A549 (cell line): ENCODE measurements at regions not wholly inside any gene's neighbourhood (a gene's known extent, or its start where the extent isn't known, plus 50 kb on each side); places are given as distances from the start of the nearest gene placed in this dataset.
A peak's percentile ranks its signal among the peaks of the same experiment; 100 is the strongest.

Source experiments
- ATAC-seq, 2 experiments: fragments of 200-7000 bp in 1 of 2; fragments of >200 bp in 1 of 2; cut with Nextera tagmentation in 1 of 2; cut with Tn5 transposase in 1 of 2; 3 replicates each; pipeline versions ENCODE4 v1.8.0 to v1.9.1; 2018 to 2020; ENCODE audit warnings: mild to moderate bottlenecking in 1 of 2, moderate library complexity in 1 of 2
- CTCF ChIA-PET: fragments of 300-600 bp; sonication (Branson Sonifier 250); formaldehyde crosslinking; extraction: SDS; loops from one replicate; lab custom pipeline; 2021; ENCODE audit warnings: antibody characterized with exemption, inconsistent platforms; lab: Yijun Ruan, JAX
- POLR2A ChIA-PET: fragments of 350-600 bp; formaldehyde crosslinking; extraction: SDS; loops from one replicate; lab custom pipeline; 2021; ENCODE audit warnings: antibody characterized with exemption, inconsistent platforms; lab: Yijun Ruan, JAX
- DNase-seq, 2 experiments: peaks; one replicate each; pipeline versions ENCODE4 v3.0.0 to v3.0.0-alpha.2; 2011 to 2016; ENCODE audit warnings: low read depth in 1 of 2, low spot score in 1 of 2
- FAIRE-seq: peaks from 2 replicates; lab custom pipeline; 2011; peaks lifted over from hg19 to GRCh38; lab: Jason Lieb, UNC
- H3K27ac ChIP-seq, 2 experiments: fragments of >200 bp; sonication (Bioruptor Twin); formaldehyde crosslinking; 3 replicates each; pipeline ENCODE4 v1.5.1; 2016 to 2017
- H3K4me1 ChIP-seq: fragments of >200 bp; sonication (Bioruptor Twin); formaldehyde crosslinking; 3 replicates; pipeline ENCODE4 v1.6.1; 2016
- H3K4me2 ChIP-seq: fragments of >200 bp; sonication (Bioruptor Twin); formaldehyde crosslinking; 3 replicates; pipeline ENCODE4 v1.6.1; 2016
- H3K4me3 ChIP-seq: fragments of >200 bp; sonication (Bioruptor Twin); formaldehyde crosslinking; 3 replicates; pipeline ENCODE4 v1.5.1; 2016
- H3K9me3 ChIP-seq: fragments of >200 bp; sonication (Bioruptor Twin); formaldehyde crosslinking; 3 replicates; pipeline ENCODE4 v1.6.1; 2016
- CBX2 ChIP-seq: fragments of 200-600 bp; sonication (generic); IDR thresholded peaks from 2 replicates; pipeline ENCODE4 v1.6.1; 2016; ENCODE audit warnings: low read depth, mild to moderate bottlenecking, borderline replicate concordance
- CEBPB ChIP-seq, 2 experiments: fragments of >200 bp in 1 of 2; sonication (Bioruptor Twin) in 1 of 2; formaldehyde crosslinking in 1 of 2; IDR thresholded peaks; 2 replicates each; pipeline ENCODE4 v1.6.1; 2012 to 2016
- ELK1 ChIP-seq: fragments of 150-350 bp; IDR thresholded peaks from 2 replicates; pipeline ENCODE4 v1.6.1; 2014; ENCODE audit warnings: low read depth, mild to moderate bottlenecking, low read length
- FOSL2 ChIP-seq, 2 experiments: fragments of 450-650 bp in 1 of 2; fragments of >200 bp in 1 of 2; sonication (Bioruptor Twin) in 1 of 2; formaldehyde crosslinking; IDR thresholded peaks; 2 replicates each; pipeline versions ENCODE4 v1.5.0 to v1.6.1; 2016 to 2020; ENCODE audit warnings: mild to moderate bottlenecking in 1 of 2, moderate library complexity in 1 of 2
- FOXS1 ChIP-seq: fragments of 250-450 bp; sonication (Bioruptor Pico); IDR thresholded peaks from 2 replicates; pipeline ENCODE4 v1.5.0; 2020; ENCODE audit warnings: mild to moderate bottlenecking, moderate library complexity
- GATA3 ChIP-seq: IDR thresholded peaks from 2 replicates; pipeline ENCODE4 v1.6.1; 2012; ENCODE audit warnings: borderline replicate concordance
- HES2 ChIP-seq: fragments of >200 bp; sonication (Bioruptor Twin); formaldehyde crosslinking; IDR thresholded peaks from 2 replicates; pipeline ENCODE4 v1.6.1; 2016
- HOXB13 ChIP-seq: fragments of 250-450 bp; sonication (Bioruptor Pico); IDR thresholded peaks from 2 replicates; pipeline ENCODE4 v1.5.0; 2020; ENCODE audit warnings: low read depth, mild to moderate bottlenecking, moderate library complexity
- JUN ChIP-seq, 2 experiments: fragments of >200 bp; sonication (Bioruptor Twin); formaldehyde crosslinking; IDR thresholded peaks; 2 replicates in 1 of 2; 3 replicates in 1 of 2; pipeline ENCODE4 v1.6.1; 2016 to 2017
- JUNB ChIP-seq: fragments of >200 bp; sonication (Bioruptor Twin); formaldehyde crosslinking; IDR thresholded peaks from 2 replicates; pipeline ENCODE4 v1.6.1; 2016
- NPAS2 ChIP-seq: fragments of 250-450 bp; sonication (Bioruptor Pico); IDR thresholded peaks from 2 replicates; pipeline ENCODE4 v1.8.0; 2022; ENCODE audit warnings: mild to moderate bottlenecking, moderate library complexity, borderline replicate concordance
- POLR2AphosphoS2 ChIP-seq: conservative IDR thresholded peaks from 2 replicates; pipeline ENCODE4 v1.6.1; 2012; ENCODE audit warnings: low read length, improper control_type of control experiment, inconsistent platforms
- RARB ChIP-seq: fragments of 250-450 bp; sonication (Bioruptor Pico); IDR thresholded peaks from 2 replicates; pipeline ENCODE4 v1.8.0; 2021; ENCODE audit warnings: mild to moderate bottlenecking, moderate library complexity
- SMC3 ChIP-seq: fragments of >200 bp; sonication (Bioruptor Twin); formaldehyde crosslinking; IDR thresholded peaks from 3 replicates; pipeline ENCODE4 v1.6.1; 2018; ENCODE audit warnings: inconsistent platforms
- WGBS: methylation state at CpG from one replicate; pipeline ENCODE4 v1.1.6; 2017; ENCODE audit errors: missing lambda C conversion rate; 5-methylcytosine and 5-hydroxymethylcytosine counted together
- TF ChIP-seq, protein P1 (sequence below): fragments of >200 bp; sonication (Bioruptor Twin); formaldehyde crosslinking; IDR thresholded peaks from 3 replicates; pipeline ENCODE4 v1.5.1; 2016
- TF ChIP-seq, protein P2 (sequence below): fragments of >200 bp; sonication (Bioruptor Twin); formaldehyde crosslinking; IDR thresholded peaks from 3 replicates; pipeline ENCODE4 v1.6.1; 2016

DNA sequence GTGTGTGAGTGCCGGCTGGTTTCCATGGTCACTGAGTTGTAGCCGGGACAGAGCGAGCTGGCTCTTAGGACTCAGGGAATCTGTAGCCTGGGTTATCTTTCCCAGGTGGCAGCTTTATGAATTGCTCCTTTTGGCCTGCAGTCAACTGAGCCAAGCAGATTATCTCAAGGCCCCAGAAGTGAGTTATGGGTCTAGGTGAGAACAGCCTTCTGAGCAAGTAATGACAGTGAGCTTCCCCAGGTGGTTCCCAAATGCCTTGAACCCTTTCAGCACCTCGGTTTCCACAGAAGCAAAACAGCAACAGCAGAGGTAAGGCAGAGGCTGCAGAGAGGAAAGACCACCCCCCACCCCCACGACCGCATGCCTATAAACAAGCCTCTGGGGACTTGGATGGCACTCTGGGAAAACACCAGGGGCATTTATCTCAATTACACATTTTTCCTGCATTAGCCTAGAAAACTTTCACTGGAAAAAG, 56.7 kb upstream of the DGKG start:
- TF ChIP-seq HOXB13 (no peak), RARB (CRISPR knock-in tag) (no peak), FOXS1 (CRISPR knock-in tag) (no peak), HES2 (no peak)
- TF ChIP-seq, protein P1, sequence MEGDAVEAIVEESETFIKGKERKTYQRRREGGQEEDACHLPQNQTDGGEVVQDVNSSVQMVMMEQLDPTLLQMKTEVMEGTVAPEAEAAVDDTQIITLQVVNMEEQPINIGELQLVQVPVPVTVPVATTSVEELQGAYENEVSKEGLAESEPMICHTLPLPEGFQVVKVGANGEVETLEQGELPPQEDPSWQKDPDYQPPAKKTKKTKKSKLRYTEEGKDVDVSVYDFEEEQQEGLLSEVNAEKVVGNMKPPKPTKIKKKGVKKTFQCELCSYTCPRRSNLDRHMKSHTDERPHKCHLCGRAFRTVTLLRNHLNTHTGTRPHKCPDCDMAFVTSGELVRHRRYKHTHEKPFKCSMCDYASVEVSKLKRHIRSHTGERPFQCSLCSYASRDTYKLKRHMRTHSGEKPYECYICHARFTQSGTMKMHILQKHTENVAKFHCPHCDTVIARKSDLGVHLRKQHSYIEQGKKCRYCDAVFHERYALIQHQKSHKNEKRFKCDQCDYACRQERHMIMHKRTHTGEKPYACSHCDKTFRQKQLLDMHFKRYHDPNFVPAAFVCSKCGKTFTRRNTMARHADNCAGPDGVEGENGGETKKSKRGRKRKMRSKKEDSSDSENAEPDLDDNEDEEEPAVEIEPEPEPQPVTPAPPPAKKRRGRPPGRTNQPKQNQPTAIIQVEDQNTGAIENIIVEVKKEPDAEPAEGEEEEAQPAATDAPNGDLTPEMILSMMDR = no peak
- no peak for FAIRE-seq
- Histone ChIP-seq H3K9me3 (no peaks in the 10 kb centered on the region), H3K4me3 (no peak overlapping the region), H3K27ac (peak overlapping the region; percentile 59 to 64; a peak in 4 of 6 replicates), H3K4me2 (peak overlapping the region; percentile 57), H3K4me1 (peaks cover 40% of the 10 kb centered on the region)
- CTCF ChIA-PET = interaction anchor here (0.8 to 1.5 kb wide), 3 partner anchors 10 to 47 kb away, joined by 3 to 4 read pairs (median 3); no protein-coding TSS in a partner anchor
- WGBS = 60% methylated on average over 2 of the region's 6 CpGs
- peak; percentile 39 to 45; a peak in 4 of 6 replicates for ATAC-seq
- DNase-seq = no peak
- POLR2A ChIA-PET = no interaction called here

DNA sequence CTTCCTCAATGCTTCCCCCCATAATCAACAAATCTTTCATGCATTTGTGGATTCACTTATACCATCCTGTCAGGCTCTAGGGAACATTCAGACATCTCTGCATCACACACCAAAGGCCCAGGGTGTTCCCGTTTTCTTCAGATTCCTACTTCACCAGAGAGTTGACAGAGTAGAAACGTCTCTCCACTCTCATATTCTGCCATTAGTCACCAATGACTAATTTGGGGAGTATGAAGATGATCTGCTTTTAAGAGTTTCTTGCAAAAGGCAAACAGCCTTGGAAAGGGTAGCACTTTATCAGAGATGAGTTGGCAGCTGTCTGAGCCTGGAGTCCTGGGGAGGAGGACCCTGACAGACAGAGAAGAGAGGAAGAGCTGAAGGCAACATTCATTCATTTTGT, 55.8 kb upstream of the DGKG start:
- H3K27ac ChIP-seq = peak overlapping the region; percentile 40 to 51; a peak in 1 of 6 replicates
- H3K4me1 ChIP-seq = peaks cover 41% of the 10 kb centered on the region
- FAIRE-seq (peak; percentile 46), ATAC-seq (peak; percentile 76 to 86), DNase-seq (peak; percentile 17 to 57)
- 0% methylated on average over 2 of the region's 2 CpGs for WGBS
- H3K9me3 ChIP-seq = no peaks in the 10 kb centered on the region
- CTCF ChIA-PET = interaction anchor here (1.0 to 1.5 kb wide), 3 partner anchors 9 to 124 kb away, joined by 3 to 4 read pairs (median 3); no protein-coding TSS in a partner anchor
- H3K4me3 ChIP-seq = no peak overlapping the region
- POLR2A ChIA-PET = no interaction called here
- peak; percentile 27; the same call in 1 of the 2 replicates for TF ChIP-seq GATA3
- TF ChIP-seq JUNB = peak; percentile 80
- no peak for TF ChIP-seq NPAS2 (CRISPR knock-in tag)
- TF ChIP-seq CEBPB (IDR thresholded peaks at IDR 0.05) = peak in 1 of 2 experiments; percentile 71; a peak in 2 of 4 replicates
- TF ChIP-seq FOSL2 (IDR thresholded peaks at IDR 0.05) = peak; percentile 84
- peak; percentile 88 for TF ChIP-seq FOSL2 (CRISPR knock-in tag; IDR thresholded peaks at IDR 0.05)
- no peak for TF ChIP-seq RARB (CRISPR knock-in tag)
- peak overlapping the region; percentile 57 for H3K4me2 ChIP-seq

- WGBS = 14% methylated on average over 4 of the region's 4 CpGs
- H3K4me1 ChIP-seq = peaks cover 41% of the 10 kb centered on the region
- DNase-seq (peak in 1 of 2 experiments; percentile 25), FAIRE-seq (peak; percentile 18), ATAC-seq (peak; percentile 37 to 56; a peak in 4 of 6 replicates)
- H3K27ac ChIP-seq = peak overlapping the region; percentile 27 to 30; a peak in 3 of 6 replicates
- ChIA-PET POLR2A (no interaction called here), CTCF (no interaction called here)
- TF ChIP-seq FOXS1 (CRISPR knock-in tag) (no peak), FOSL2 (IDR thresholded peaks at IDR 0.05) (no peak), FOSL2 (CRISPR knock-in tag; IDR thresholded peaks at IDR 0.05) (peak; percentile 48; the same call in 1 of the 2 replicates), CBX2 (no peak), ELK1 (no peak), JUN (IDR thresholded peaks at IDR 0.05) (no peak), POLR2AphosphoS2 (no peak), SMC3 (no peak)
- TF ChIP-seq, protein P2, sequence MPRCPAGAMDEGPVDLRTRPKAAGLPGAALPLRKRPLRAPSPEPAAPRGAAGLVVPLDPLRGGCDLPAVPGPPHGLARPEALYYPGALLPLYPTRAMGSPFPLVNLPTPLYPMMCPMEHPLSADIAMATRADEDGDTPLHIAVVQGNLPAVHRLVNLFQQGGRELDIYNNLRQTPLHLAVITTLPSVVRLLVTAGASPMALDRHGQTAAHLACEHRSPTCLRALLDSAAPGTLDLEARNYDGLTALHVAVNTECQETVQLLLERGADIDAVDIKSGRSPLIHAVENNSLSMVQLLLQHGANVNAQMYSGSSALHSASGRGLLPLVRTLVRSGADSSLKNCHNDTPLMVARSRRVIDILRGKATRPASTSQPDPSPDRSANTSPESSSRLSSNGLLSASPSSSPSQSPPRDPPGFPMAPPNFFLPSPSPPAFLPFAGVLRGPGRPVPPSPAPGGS = no peak
- no peak overlapping the region for H3K4me3 ChIP-seq
- H3K9me3 ChIP-seq = no peaks in the 10 kb centered on the region
- peak overlapping the region; percentile 78 for H3K4me2 ChIP-seq
Measured at GRCh38 chr3:186414735-186415419, 52.8 kb upstream of the DGKG start.
